GM12878 (cell line): ENCODE measurements at regions not wholly inside any gene's neighbourhood (a gene's known extent, or its start where the extent isn't known, plus 50 kb on each side); places are given as distances from the start of the nearest gene placed in this dataset.

ENCODE experiments used
- BACH1 ChIP-seq: fragments of 450-650 bp; IDR thresholded peaks from 2 replicates; pipeline ENCODE4 v1.6.1; 2017; ENCODE audit warnings: mild to moderate bottlenecking, borderline replicate concordance
- CEBPB ChIP-seq, 2 experiments: fragments of 150-350 bp in 1 of 2; IDR thresholded peaks; 2 replicates each; pipeline ENCODE4 v1.6.1; 2012 to 2014; ENCODE audit warnings: low read depth in 2 of 2, low read length in 2 of 2, borderline replicate concordance in 1 of 2, inconsistent platforms in 1 of 2
- EZH2 ChIP-seq: IDR thresholded peaks from 2 replicates; pipeline ENCODE4 v1.6.1; 2012; ENCODE audit warnings: low read depth, mild to moderate bottlenecking, control low read depth, inconsistent platforms, low read length, borderline replicate concordance; ENCODE audit not compliant: control insufficient read depth
- NFIC ChIP-seq: IDR thresholded peaks from 2 replicates; pipeline ENCODE4 v1.6.1; 2012; ENCODE audit warnings: low read depth, mild to moderate bottlenecking, inconsistent platforms, low read length, moderate library complexity
- POLR2A ChIP-seq: IDR thresholded peaks from 2 replicates; pipeline ENCODE4 v1.6.1; 2011; ENCODE audit warnings: low read depth, mild to moderate bottlenecking, low read length
- SP1 ChIP-seq: IDR thresholded peaks from one replicate; pipeline ENCODE4 v1.6.1; 2011; ENCODE audit warnings: low read depth, low read length
- SUPT20H ChIP-seq: IDR thresholded peaks from 2 replicates; pipeline ENCODE4 v1.6.1; 2011; ENCODE audit warnings: low read depth, mild to moderate bottlenecking, low read length, moderate library complexity, borderline replicate concordance; ENCODE audit not compliant: control insufficient read depth
- TCF3 ChIP-seq: IDR thresholded peaks from 2 replicates; pipeline ENCODE4 v1.6.1; 2012; ENCODE audit warnings: low read depth, mild to moderate bottlenecking, low read length, borderline replicate concordance; ENCODE audit not compliant: insufficient read depth
- YY1 ChIP-seq: IDR thresholded peaks from 2 replicates; pipeline ENCODE4 v1.6.1; 2011; ENCODE audit warnings: low read depth, mild to moderate bottlenecking, low read length
- TF ChIP-seq, protein P1 (sequence below): IDR thresholded peaks from 2 replicates; pipeline ENCODE4 v1.6.1; 2012; ENCODE audit warnings: low read depth, low read length, improper control_type of control experiment
- TF ChIP-seq, protein P2 (sequence below), 3 experiments: IDR thresholded peaks in 2 of 3; conservative IDR thresholded peaks in 1 of 3; 2 replicates each; pipeline ENCODE4 v1.5.1; 2011; ENCODE audit warnings: low read depth in 3 of 3, low read length in 3 of 3, mild to moderate bottlenecking in 3 of 3, control low read depth in 2 of 3, moderate library complexity in 2 of 3, inconsistent platforms in 1 of 3, mixed read lengths in 1 of 3; ENCODE audit not compliant: control insufficient read depth in 2 of 3, insufficient read depth in 1 of 3; ENCODE audit errors: extremely low read depth in 1 of 3
- TF ChIP-seq, protein P3 (sequence below): fragments of 450-650 bp; IDR thresholded peaks from 2 replicates; pipeline ENCODE4 v1.6.1; 2016; ENCODE audit warnings: mild to moderate bottlenecking, moderate library complexity, borderline replicate concordance

DNA sequence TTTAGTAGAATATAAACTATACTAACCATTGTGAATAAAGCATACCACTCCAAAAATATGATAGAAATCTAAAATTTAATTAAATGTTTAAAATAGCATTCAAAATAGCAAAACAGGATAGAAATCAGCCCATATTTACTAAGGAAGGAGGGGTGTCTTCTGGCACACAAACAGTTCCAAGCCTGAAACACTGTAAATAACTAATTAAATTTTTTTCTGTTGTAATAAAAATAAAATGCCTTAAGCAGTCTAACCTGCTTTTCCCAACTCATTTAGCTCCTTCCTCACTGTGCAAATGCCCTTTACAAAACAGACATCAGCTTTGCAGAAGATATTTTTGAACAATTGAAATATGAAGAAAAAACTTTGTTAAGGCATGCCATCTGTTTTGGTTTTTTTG lies 707.1 kb upstream of the USP15 start:
- no peak for TF ChIP-seq EZH2
- TF ChIP-seq, protein P1, sequence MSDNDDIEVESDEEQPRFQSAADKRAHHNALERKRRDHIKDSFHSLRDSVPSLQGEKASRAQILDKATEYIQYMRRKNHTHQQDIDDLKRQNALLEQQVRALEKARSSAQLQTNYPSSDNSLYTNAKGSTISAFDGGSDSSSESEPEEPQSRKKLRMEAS, result no peak
- no peak for TF ChIP-seq BACH1
- TF ChIP-seq POLR2A, result no peak
- TF ChIP-seq, protein P2, sequence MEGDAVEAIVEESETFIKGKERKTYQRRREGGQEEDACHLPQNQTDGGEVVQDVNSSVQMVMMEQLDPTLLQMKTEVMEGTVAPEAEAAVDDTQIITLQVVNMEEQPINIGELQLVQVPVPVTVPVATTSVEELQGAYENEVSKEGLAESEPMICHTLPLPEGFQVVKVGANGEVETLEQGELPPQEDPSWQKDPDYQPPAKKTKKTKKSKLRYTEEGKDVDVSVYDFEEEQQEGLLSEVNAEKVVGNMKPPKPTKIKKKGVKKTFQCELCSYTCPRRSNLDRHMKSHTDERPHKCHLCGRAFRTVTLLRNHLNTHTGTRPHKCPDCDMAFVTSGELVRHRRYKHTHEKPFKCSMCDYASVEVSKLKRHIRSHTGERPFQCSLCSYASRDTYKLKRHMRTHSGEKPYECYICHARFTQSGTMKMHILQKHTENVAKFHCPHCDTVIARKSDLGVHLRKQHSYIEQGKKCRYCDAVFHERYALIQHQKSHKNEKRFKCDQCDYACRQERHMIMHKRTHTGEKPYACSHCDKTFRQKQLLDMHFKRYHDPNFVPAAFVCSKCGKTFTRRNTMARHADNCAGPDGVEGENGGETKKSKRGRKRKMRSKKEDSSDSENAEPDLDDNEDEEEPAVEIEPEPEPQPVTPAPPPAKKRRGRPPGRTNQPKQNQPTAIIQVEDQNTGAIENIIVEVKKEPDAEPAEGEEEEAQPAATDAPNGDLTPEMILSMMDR (IDR thresholded peaks at IDR 0.05 in 2 of 3, conservative IDR thresholded peaks at IDR 0.05 in 1 of 3; ENCODE audit: control insufficient read depth in 2 of 3, extremely low read depth in 1 of 3, insufficient read depth in 1 of 3, low read depth in 3 of 3, low read length in 3 of 3), result no peak
- no peak for TF ChIP-seq YY1
- TF ChIP-seq SUPT20H, result no peak
- no peak for TF ChIP-seq NFIC
- TF ChIP-seq, protein P3, sequence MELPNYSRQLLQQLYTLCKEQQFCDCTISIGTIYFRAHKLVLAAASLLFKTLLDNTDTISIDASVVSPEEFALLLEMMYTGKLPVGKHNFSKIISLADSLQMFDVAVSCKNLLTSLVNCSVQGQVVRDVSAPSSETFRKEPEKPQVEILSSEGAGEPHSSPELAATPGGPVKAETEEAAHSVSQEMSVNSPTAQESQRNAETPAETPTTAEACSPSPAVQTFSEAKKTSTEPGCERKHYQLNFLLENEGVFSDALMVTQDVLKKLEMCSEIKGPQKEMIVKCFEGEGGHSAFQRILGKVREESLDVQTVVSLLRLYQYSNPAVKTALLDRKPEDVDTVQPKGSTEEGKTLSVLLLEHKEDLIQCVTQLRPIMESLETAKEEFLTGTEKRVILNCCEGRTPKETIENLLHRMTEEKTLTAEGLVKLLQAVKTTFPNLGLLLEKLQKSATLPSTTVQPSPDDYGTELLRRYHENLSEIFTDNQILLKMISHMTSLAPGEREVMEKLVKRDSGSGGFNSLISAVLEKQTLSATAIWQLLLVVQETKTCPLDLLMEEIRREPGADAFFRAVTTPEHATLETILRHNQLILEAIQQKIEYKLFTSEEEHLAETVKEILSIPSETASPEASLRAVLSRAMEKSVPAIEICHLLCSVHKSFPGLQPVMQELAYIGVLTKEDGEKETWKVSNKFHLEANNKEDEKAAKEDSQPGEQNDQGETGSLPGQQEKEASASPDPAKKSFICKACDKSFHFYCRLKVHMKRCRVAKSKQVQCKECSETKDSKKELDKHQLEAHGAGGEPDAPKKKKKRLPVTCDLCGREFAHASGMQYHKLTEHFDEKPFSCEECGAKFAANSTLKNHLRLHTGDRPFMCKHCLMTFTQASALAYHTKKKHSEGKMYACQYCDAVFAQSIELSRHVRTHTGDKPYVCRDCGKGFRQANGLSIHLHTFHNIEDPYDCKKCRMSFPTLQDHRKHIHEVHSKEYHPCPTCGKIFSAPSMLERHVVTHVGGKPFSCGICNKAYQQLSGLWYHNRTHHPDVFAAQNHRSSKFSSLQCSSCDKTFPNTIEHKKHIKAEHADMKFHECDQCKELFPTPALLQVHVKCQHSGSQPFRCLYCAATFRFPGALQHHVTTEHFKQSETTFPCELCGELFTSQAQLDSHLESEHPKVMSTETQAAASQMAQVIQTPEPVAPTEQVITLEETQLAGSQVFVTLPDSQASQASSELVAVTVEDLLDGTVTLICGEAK, result no peak
- TF ChIP-seq CEBPB (IDR thresholded peaks at IDR 0.05; ENCODE audit: borderline replicate concordance in 1 of 2, low read depth in 2 of 2, low read length in 2 of 2), result no peak
- TF ChIP-seq TCF3, result no peak
- TF ChIP-seq SP1, result no peak
